ENCODE measurements at regions not wholly inside any gene's neighbourhood (a gene's known extent, or its start where the extent isn't known, plus 50 kb on each side); places are given as distances from the start of the nearest gene placed in this dataset.

GRCh38 chr7:10618953-10619352 lies 354.7 kb upstream of the PHF14 start:
- Histone ChIP-seq H3K27me3 (ENCODE audit: control insufficient read depth, insufficient read depth, low read length) (no peaks in the 10 kb centered on the region), H3K36me3 (ENCODE audit: control insufficient read depth, insufficient read depth, low read length) (no peaks in the 10 kb centered on the region), H3K4me3 (ENCODE audit: low read depth, low read length) (no peak overlapping the region)
- FAIRE-seq = no peak
- TF ChIP-seq, protein P1, sequence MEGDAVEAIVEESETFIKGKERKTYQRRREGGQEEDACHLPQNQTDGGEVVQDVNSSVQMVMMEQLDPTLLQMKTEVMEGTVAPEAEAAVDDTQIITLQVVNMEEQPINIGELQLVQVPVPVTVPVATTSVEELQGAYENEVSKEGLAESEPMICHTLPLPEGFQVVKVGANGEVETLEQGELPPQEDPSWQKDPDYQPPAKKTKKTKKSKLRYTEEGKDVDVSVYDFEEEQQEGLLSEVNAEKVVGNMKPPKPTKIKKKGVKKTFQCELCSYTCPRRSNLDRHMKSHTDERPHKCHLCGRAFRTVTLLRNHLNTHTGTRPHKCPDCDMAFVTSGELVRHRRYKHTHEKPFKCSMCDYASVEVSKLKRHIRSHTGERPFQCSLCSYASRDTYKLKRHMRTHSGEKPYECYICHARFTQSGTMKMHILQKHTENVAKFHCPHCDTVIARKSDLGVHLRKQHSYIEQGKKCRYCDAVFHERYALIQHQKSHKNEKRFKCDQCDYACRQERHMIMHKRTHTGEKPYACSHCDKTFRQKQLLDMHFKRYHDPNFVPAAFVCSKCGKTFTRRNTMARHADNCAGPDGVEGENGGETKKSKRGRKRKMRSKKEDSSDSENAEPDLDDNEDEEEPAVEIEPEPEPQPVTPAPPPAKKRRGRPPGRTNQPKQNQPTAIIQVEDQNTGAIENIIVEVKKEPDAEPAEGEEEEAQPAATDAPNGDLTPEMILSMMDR (IDR thresholded peaks at IDR 0.05; ENCODE audit: insufficient read depth, low read length, severe bottlenecking) = no peak
- no peak for DNase-seq (ENCODE audit: low read depth)

- no peak for DNase-seq (ENCODE audit: low read depth)
Measured at GRCh38 chr7:10632712-10633111, 341.0 kb upstream of the PHF14 start.

GRCh38 chr7:10634239-10634638 lies 339.4 kb upstream of the PHF14 start:
- TF ChIP-seq, protein P1 (IDR thresholded peaks at IDR 0.05; ENCODE audit: insufficient read depth, low read length, severe bottlenecking) = no peak
- no peaks in the 10 kb centered on the region for H3K36me3 ChIP-seq (ENCODE audit: control insufficient read depth, insufficient read depth, low read length)
- no peaks in the 10 kb centered on the region for H3K27me3 ChIP-seq (ENCODE audit: control insufficient read depth, insufficient read depth, low read length)
- FAIRE-seq = no peak
- DNase-seq (ENCODE audit: low read depth) = no peak
- H3K4me3 ChIP-seq (ENCODE audit: low read depth, low read length) = no peak overlapping the region

More at GRCh38 chr7:10632712-10633111, 341.0 kb upstream of the PHF14 start:
- Histone ChIP-seq H3K27me3 (ENCODE audit: control insufficient read depth, insufficient read depth, low read length) (no peaks in the 10 kb centered on the region), H3K4me3 (ENCODE audit: low read depth, low read length) (no peak overlapping the region), H3K36me3 (ENCODE audit: control insufficient read depth, insufficient read depth, low read length) (no peaks in the 10 kb centered on the region)
- TF ChIP-seq, protein P1 (IDR thresholded peaks at IDR 0.05; ENCODE audit: insufficient read depth, low read length, severe bottlenecking) = no peak
- FAIRE-seq = no peak

DNA sequence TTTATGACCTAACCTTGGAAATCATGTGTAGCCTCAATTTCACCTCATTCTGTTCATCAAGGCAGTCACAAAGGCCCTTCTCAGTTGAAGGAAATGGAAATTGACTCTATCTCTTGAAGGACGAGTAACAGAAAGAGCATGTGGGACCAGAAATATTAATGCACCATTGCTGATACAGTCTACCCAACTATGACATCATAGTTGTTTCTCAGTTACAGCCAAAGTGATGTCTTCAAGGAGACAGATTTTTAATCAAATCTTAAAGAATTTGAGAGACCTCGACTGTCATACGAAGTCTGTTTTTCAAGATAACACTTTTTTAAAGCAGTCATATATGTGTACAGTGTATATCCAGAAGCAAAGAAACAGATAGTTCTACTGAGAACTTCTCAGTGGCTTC lies 335.7 kb upstream of the PHF14 start:
- no peaks in the 10 kb centered on the region for H3K36me3 ChIP-seq (ENCODE audit: control insufficient read depth, insufficient read depth, low read length)
- FAIRE-seq = no peak

DNA sequence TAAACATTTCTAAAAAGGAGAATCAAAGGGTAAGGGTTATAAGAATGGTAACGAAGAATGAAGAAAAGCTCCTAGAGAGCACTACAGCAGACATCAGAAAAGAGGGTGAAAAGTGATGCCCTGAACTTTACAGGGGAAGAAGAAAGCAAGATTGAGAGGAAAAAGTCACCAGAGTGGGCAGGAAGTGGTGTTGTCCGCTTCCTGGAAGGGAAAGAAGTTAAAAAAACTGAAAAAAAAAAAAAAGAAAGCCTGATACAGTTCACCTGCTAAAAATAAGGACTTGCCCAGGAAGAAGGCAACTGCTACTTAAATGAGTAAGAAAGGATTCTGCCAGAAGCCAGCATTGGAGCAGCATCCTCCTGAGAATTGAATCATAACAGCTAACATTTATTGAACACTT lies 330.1 kb upstream of the PHF14 start:
- TF ChIP-seq, protein P1 (IDR thresholded peaks at IDR 0.05; ENCODE audit: insufficient read depth, low read length, severe bottlenecking) = no peak
- H3K36me3 ChIP-seq (ENCODE audit: control insufficient read depth, insufficient read depth, low read length) = no peaks in the 10 kb centered on the region
- FAIRE-seq = no peak

More for the DNA sequence above, 335.7 kb upstream of the PHF14 start:
- no peak overlapping the region for H3K4me3 ChIP-seq (ENCODE audit: low read depth, low read length)
- no peak for DNase-seq (ENCODE audit: low read depth)
- H3K27me3 ChIP-seq (ENCODE audit: control insufficient read depth, insufficient read depth, low read length) = no peaks in the 10 kb centered on the region
- TF ChIP-seq, protein P1 (IDR thresholded peaks at IDR 0.05; ENCODE audit: insufficient read depth, low read length, severe bottlenecking) = no peak

GRCh38 chr7:10644849-10645248 lies 328.8 kb upstream of the PHF14 start:
- FAIRE-seq (no peak), DNase-seq (ENCODE audit: low read depth) (no peak)
- no peak overlapping the region for H3K4me3 ChIP-seq (ENCODE audit: low read depth, low read length)
- no peaks in the 10 kb centered on the region for H3K27me3 ChIP-seq (ENCODE audit: control insufficient read depth, insufficient read depth, low read length)
- TF ChIP-seq, protein P1 (IDR thresholded peaks at IDR 0.05; ENCODE audit: insufficient read depth, low read length, severe bottlenecking) = no peak
- no peaks in the 10 kb centered on the region for H3K36me3 ChIP-seq (ENCODE audit: control insufficient read depth, insufficient read depth, low read length)

More for the DNA sequence above, 330.1 kb upstream of the PHF14 start:
- no peak overlapping the region for H3K4me3 ChIP-seq (ENCODE audit: low read depth, low read length)
- DNase-seq (ENCODE audit: low read depth) = no peak
- H3K27me3 ChIP-seq (ENCODE audit: control insufficient read depth, insufficient read depth, low read length) = no peaks in the 10 kb centered on the region
